K562 (cell line): ENCODE measurements at regions not wholly inside any gene's neighbourhood (a gene's known extent, or its start where the extent isn't known, plus 50 kb on each side); places are given as distances from the start of the nearest gene placed in this dataset.

Experiments
- ATAC-seq: fragments of 200-7000 bp; cut with Tn5 transposase; 3 replicates; pipeline ENCODE4 v1.9.1; 2020; ENCODE audit warnings: moderate library complexity
- BruUV-seq: library from RNA; stranded (reverse); fragments of 400-500 nt; replicated peaks from 2 replicates; lab custom pipeline; 2021; lab: Mats Ljungman, UMichigan
- CTCF ChIA-PET: fragments of 300-600 bp; formaldehyde crosslinking; extraction: SDS; loops from one replicate; lab custom pipeline; 2021; ENCODE audit warnings: low intra/inter-chr PET ratio; lab: Yijun Ruan, JAX
- POLR2A ChIA-PET: fragments of 300-600, 350-650 bp; sonication (Branson Sonifier 250); formaldehyde crosslinking; extraction: SDS; loops from one replicate; lab custom pipeline; 2021; ENCODE audit warnings: antibody characterized with exemption, inconsistent platforms; lab: Yijun Ruan, JAX
- DNase-seq, 4 experiments: peaks; one replicate each; pipeline versions ENCODE4 v3.0.0 to v3.0.0-alpha.2; 2011 to 2018; ENCODE audit warnings: low spot score in 3 of 4, mixed read lengths in 3 of 4; ENCODE audit errors: extremely low read depth in 1 of 4
- FAIRE-seq: peaks from 2 replicates; lab custom pipeline; 2011; peaks lifted over from hg19 to GRCh38; lab: Jason Lieb, UNC
- H2AFZ ChIP-seq: 2 replicates; pipeline ENCODE4 v1.6.0; 2011; ENCODE audit warnings: low read depth, low read length, control low read depth, inconsistent platforms
- H3K27ac ChIP-seq: fragments of 200-600 bp; 3 replicates; pipeline ENCODE4 v1.8.0; 2011; ENCODE audit warnings: low read depth, mild to moderate bottlenecking, control low read depth, inconsistent platforms, low read length, moderate library complexity, mixed read lengths; ENCODE audit errors: extremely low read depth
- H3K27me3 ChIP-seq, 2 experiments: fragments of 300-600 bp in 1 of 2; 2 replicates in 1 of 2; 3 replicates in 1 of 2; pipeline versions ENCODE4 v1.6.0 to v1.8.0; 2011; ENCODE audit warnings: inconsistent platforms in 2 of 2, low read length in 2 of 2, mild to moderate bottlenecking in 1 of 2, mixed read lengths in 1 of 2, moderate library complexity in 1 of 2; ENCODE audit not compliant: control insufficient read depth in 2 of 2, insufficient read depth in 2 of 2
- H3K36me3 ChIP-seq: fragments of 300-600 bp; 3 replicates; pipeline ENCODE4 v1.8.0; 2011; ENCODE audit warnings: mild to moderate bottlenecking, low read length, inconsistent platforms; ENCODE audit not compliant: control insufficient read depth, insufficient read depth
- H3K4me1 ChIP-seq, 2 experiments: fragments of 200-600 bp in 1 of 2; replicated peaks in 1 of 2; 2 replicates in 1 of 2; 3 replicates in 1 of 2; pipeline versions ENCODE4 v1.5.1 to v1.8.0; 2011; ENCODE audit warnings: inconsistent platforms in 2 of 2, low read length in 2 of 2, mild to moderate bottlenecking in 1 of 2, mixed read lengths in 1 of 2, moderate library complexity in 1 of 2; ENCODE audit not compliant: control insufficient read depth in 2 of 2, insufficient read depth in 2 of 2
- H3K4me2 ChIP-seq: 2 replicates; pipeline ENCODE4 v1.6.1; 2011; ENCODE audit warnings: low read length, control low read depth, inconsistent platforms, mixed read lengths; ENCODE audit not compliant: insufficient read depth
- H3K4me3 ChIP-seq: fragments of 200-600 bp; sonication (generic), shearing (Covaris generic); 2 replicates; pipeline ENCODE4 v1.5.1; 2016; ENCODE audit warnings: control low read depth, inconsistent platforms
- H3K79me2 ChIP-seq: fragments of 200-600 bp; 3 replicates; pipeline ENCODE4 v1.8.0; 2011; ENCODE audit warnings: low read length, inconsistent platforms; ENCODE audit not compliant: control insufficient read depth, insufficient read depth
- H3K9ac ChIP-seq, 2 experiments: 2 replicates each; pipeline versions ENCODE4 v1.6.0 to v1.6.1; 2011; ENCODE audit warnings: low read depth in 2 of 2, low read length in 2 of 2, control low read depth in 1 of 2, inconsistent platforms in 1 of 2, mild to moderate bottlenecking in 1 of 2, mixed read lengths in 1 of 2; ENCODE audit not compliant: insufficient read depth in 1 of 2
- H3K9me1 ChIP-seq: one replicate; pipeline ENCODE4 v1.6.0; 2011; ENCODE audit warnings: inconsistent platforms, mild to moderate bottlenecking, low read length, moderate library complexity; ENCODE audit not compliant: control insufficient read depth, insufficient read depth
- H3K9me3 ChIP-seq: replicated peaks from 2 replicates; pipeline ENCODE4 v1.5.1; 2011; ENCODE audit warnings: low read depth, low read length, inconsistent platforms; ENCODE audit not compliant: control insufficient read depth, insufficient read depth
- H4K20me1 ChIP-seq: replicated peaks from 2 replicates; pipeline ENCODE4 v1.6.1; 2011; ENCODE audit warnings: low read length, inconsistent platforms, mixed read lengths; ENCODE audit not compliant: control insufficient read depth, insufficient read depth
- ASH1L ChIP-seq: fragments of 450-650 bp; IDR thresholded peaks from 2 replicates; pipeline ENCODE4 v1.6.1; 2018; ENCODE audit warnings: borderline replicate concordance, mild to moderate bottlenecking, low read depth; ENCODE audit not compliant: partially characterized antibody
- EP400 ChIP-seq: fragments of 450-650 bp; IDR thresholded peaks from 2 replicates; pipeline ENCODE4 v1.6.1; 2017; ENCODE audit warnings: antibody characterized with exemption, mild to moderate bottlenecking, moderate library complexity
- JUN ChIP-seq, 2 experiments: sonication (generic) in 1 of 2; formaldehyde crosslinking in 1 of 2; IDR thresholded peaks; 2 replicates each; pipeline versions ENCODE4 v1.6.1 to v1.8.0; 2012 to 2022; ENCODE audit warnings: borderline replicate concordance in 2 of 2, mild to moderate bottlenecking in 2 of 2, improper control_type of control experiment in 1 of 2, low read depth in 1 of 2, low read length in 1 of 2, missing genetic modification reagents in 1 of 2
- POLR2H ChIP-seq: IDR thresholded peaks from 2 replicates; pipeline ENCODE4 v1.6.1; 2016; ENCODE audit warnings: missing genetic modification characterization, low read depth, mild to moderate bottlenecking, control low read depth, missing compliant biosample characterization, moderate library complexity
- YY1 ChIP-seq, 3 experiments: IDR thresholded peaks; 2 replicates each; pipeline ENCODE4 v1.6.1; 2011; ENCODE audit warnings: low read length in 2 of 3, mild to moderate bottlenecking in 2 of 3, moderate library complexity in 2 of 3, borderline replicate concordance in 1 of 3, control low read depth in 1 of 3, low read depth in 1 of 3; ENCODE audit not compliant: insufficient read depth in 3 of 3, insufficient replicate concordance in 2 of 3, control insufficient read depth in 1 of 3, insufficient read length in 1 of 3; ENCODE audit errors: extremely low read depth in 1 of 3
- ZKSCAN8 ChIP-seq: fragments of 200-800 bp; sonication (Bioruptor generic); IDR thresholded peaks from 2 replicates; pipeline ENCODE4 v1.6.1; 2016; ENCODE audit warnings: missing genetic modification characterization, missing compliant biosample characterization
- ZNF217 ChIP-seq: sonication (generic); formaldehyde crosslinking; IDR thresholded peaks from 2 replicates; pipeline ENCODE4 v1.8.0; 2022; ENCODE audit warnings: mild to moderate bottlenecking, missing genetic modification reagents
- ZNF408 ChIP-seq: fragments of 250-450 bp; sonication (Bioruptor Pico); IDR thresholded peaks from 2 replicates; pipeline ENCODE4 v1.4.0; 2020; ENCODE audit warnings: low read depth, mild to moderate bottlenecking, moderate library complexity
- ZNF589 ChIP-seq: fragments of 200-800 bp; sonication (Bioruptor generic); IDR thresholded peaks from 2 replicates; pipeline ENCODE4 v1.6.1; 2016; ENCODE audit warnings: low read depth, missing genetic modification characterization, missing compliant biosample characterization
- WGBS: fragments of 100-300 bp; shearing (Covaris generic); methylation state at CpG from one replicate; pipeline ENCODE4 v1.1.6; 2016; ENCODE audit warnings: low coverage, mixed read lengths; ENCODE audit not compliant: insufficient coverage; ENCODE audit errors: missing lambda C conversion rate; 5-methylcytosine and 5-hydroxymethylcytosine counted together
- in situ Hi-C: fragments of 300-500 bp; cut with MboI; formaldehyde crosslinking; loops from 4 replicates; pipeline ENCODE4 v1.15.0; 2018; ENCODE audit warnings: inconsistent platforms, mixed read lengths
- intact Hi-C: fragments of 100-400 bp; cut with micrococcal nuclease; formaldehyde crosslinking; loops from 2 replicates; pipeline ENCODE4 v1.14.2; 2022
- TF ChIP-seq, protein P1 (sequence below), 2 experiments: IDR thresholded peaks; 2 replicates each; pipeline ENCODE4 v1.6.1; 2011; ENCODE audit warnings: borderline replicate concordance in 1 of 2, control low read depth in 1 of 2, low read depth in 1 of 2, low read length in 1 of 2, mild to moderate bottlenecking in 1 of 2, mixed read lengths in 1 of 2, moderate library complexity in 1 of 2; ENCODE audit not compliant: insufficient read depth in 1 of 2, insufficient read length in 1 of 2, poor library complexity in 1 of 2, severe bottlenecking in 1 of 2; ENCODE audit errors: extremely low read depth in 1 of 2
- TF ChIP-seq, protein P2 (sequence below): fragments of 450-650 bp; conservative IDR thresholded peaks from 2 replicates; pipeline ENCODE4 v1.6.1; 2016; ENCODE audit warnings: missing genetic modification characterization, low read depth, mild to moderate bottlenecking, missing compliant biosample characterization, moderate library complexity

DNA sequence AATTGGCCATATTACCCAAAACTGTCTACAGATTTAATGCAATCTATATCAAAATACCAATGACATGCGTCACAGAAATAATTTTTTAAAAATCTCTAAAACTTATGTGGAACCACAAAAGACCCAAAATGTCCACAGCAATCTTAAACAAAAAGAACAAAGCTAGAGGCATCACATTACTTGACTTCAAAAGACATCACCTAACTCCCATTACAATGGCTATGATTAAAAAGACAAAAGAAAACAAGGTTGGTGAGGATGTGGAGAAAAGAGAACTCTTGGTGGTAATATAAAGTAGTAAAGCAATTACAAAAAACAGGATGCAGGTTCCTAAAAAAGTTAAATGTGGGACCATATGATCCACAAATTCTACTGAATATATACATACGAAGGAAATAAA, 187.6 kb upstream of the CNTN6 start:
- BruUV-seq, result no TSS peak

DNA sequence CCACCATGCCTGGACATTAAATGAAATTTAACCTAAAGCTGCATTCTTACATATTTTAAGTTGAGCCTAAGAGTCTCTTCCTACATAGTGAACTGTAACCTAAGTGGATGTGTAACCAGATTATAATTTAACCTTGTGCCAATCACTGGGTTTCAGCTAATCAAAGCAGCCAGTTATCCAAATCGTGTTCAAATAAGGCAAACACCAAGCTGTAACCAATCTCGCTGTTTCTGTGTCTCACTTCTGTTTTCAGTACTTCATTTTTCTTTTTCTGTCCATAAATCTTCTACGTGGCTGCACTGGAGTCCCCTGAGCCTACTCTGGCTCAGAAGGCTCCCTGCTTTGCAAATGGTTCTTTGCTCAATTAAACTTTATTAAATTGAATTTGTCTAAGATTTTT, 186.1 kb upstream of the CNTN6 start:
- no peaks in the 10 kb centered on the region for H3K79me2 ChIP-seq
- CTCF ChIA-PET, result no interaction called here
- TF ChIP-seq, protein P1, sequence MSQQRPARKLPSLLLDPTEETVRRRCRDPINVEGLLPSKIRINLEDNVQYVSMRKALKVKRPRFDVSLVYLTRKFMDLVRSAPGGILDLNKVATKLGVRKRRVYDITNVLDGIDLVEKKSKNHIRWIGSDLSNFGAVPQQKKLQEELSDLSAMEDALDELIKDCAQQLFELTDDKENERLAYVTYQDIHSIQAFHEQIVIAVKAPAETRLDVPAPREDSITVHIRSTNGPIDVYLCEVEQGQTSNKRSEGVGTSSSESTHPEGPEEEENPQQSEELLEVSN (IDR thresholded peaks at IDR 0.05; ENCODE audit: borderline replicate concordance in 1 of 2, extremely low read depth in 1 of 2, insufficient read depth in 1 of 2, insufficient read length in 1 of 2, low read depth in 1 of 2, low read length in 1 of 2, poor library complexity in 1 of 2, severe bottlenecking in 1 of 2), result no peak
- no peak for TF ChIP-seq ZKSCAN8 (CRISPR knock-in tag)
- TF ChIP-seq ASH1L, result no peak
- TF ChIP-seq ZNF589, result no peak
- no peak for TF ChIP-seq ZNF217 (CRISPR knock-in tag)
- TF ChIP-seq JUN (IDR thresholded peaks at IDR 0.05; ENCODE audit: borderline replicate concordance, low read depth, low read length), result no peak
- TF ChIP-seq JUN (CRISPR knock-in tag; IDR thresholded peaks at IDR 0.05; ENCODE audit: borderline replicate concordance), result no peak
- TF ChIP-seq ZNF408 (CRISPR knock-in tag), result no peak
- TF ChIP-seq, protein P2, sequence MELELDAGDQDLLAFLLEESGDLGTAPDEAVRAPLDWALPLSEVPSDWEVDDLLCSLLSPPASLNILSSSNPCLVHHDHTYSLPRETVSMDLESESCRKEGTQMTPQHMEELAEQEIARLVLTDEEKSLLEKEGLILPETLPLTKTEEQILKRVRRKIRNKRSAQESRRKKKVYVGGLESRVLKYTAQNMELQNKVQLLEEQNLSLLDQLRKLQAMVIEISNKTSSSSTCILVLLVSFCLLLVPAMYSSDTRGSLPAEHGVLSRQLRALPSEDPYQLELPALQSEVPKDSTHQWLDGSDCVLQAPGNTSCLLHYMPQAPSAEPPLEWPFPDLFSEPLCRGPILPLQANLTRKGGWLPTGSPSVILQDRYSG (tag), result no peak
- no peak for TF ChIP-seq YY1 (IDR thresholded peaks at IDR 0.05; ENCODE audit: borderline replicate concordance in 1 of 3, control insufficient read depth in 1 of 3, extremely low read depth in 1 of 3, insufficient read depth in 3 of 3, insufficient read length in 1 of 3, insufficient replicate concordance in 2 of 3, low read depth in 1 of 3, low read length in 2 of 3)

More for the DNA sequence above, 187.6 kb upstream of the CNTN6 start:
- in situ Hi-C loops (no loop called here), intact Hi-C loops (loop anchor here (10.0 kb wide), 1 partner anchor 1250 kb away; no protein-coding TSS in a partner anchor)
- no peaks in the 10 kb centered on the region for H4K20me1 ChIP-seq
- no peaks in the 10 kb centered on the region for H3K4me1 ChIP-seq
- CTCF ChIA-PET, result no interaction called here
- no peak overlapping the region for H3K27ac ChIP-seq
- H3K27me3 ChIP-seq, result no peaks in the 10 kb centered on the region
- peak; percentile 6 for FAIRE-seq
- POLR2A ChIA-PET, result no interaction called here
- TF ChIP-seq POLR2H, result no peak
- no peak for TF ChIP-seq EP400
- H3K79me2 ChIP-seq, result no peaks in the 10 kb centered on the region
- no peak for DNase-seq
- no peak overlapping the region for H3K9ac ChIP-seq
- H3K36me3 ChIP-seq, result no peaks in the 10 kb centered on the region
- no peaks in the 10 kb centered on the region for H3K9me3 ChIP-seq
- H3K4me3 ChIP-seq, result no peak overlapping the region
- H2AFZ ChIP-seq, result no peak overlapping the region
- ATAC-seq, result no peak
- no peaks in the 10 kb centered on the region for H3K9me1 ChIP-seq
- H3K4me2 ChIP-seq, result no peak overlapping the region
- WGBS, result 0% methylated on average over 2 of the region's 2 CpGs

More for the DNA sequence above, 186.1 kb upstream of the CNTN6 start:
- FAIRE-seq, result no peak
- Histone ChIP-seq H3K36me3 (no peaks in the 10 kb centered on the region), H3K4me3 (no peak overlapping the region), H4K20me1 (no peaks in the 10 kb centered on the region), H3K27me3 (no peaks in the 10 kb centered on the region), H3K9ac (no peak overlapping the region), H3K4me1 (no peaks in the 10 kb centered on the region), H3K9me1 (no peaks in the 10 kb centered on the region), H3K27ac (no peak overlapping the region), H2AFZ (no peak overlapping the region), H3K4me2 (no peak overlapping the region), H3K9me3 (no peaks in the 10 kb centered on the region)
- no peak for ATAC-seq
- 0% methylated on average over 3 of the region's 3 CpGs for WGBS
- POLR2A ChIA-PET, result no interaction called here
- DNase-seq, result no peak
- in situ Hi-C loops (no loop called here), intact Hi-C loops (loop anchor here (10.0 kb wide), 1 partner anchor 1248 kb away; no protein-coding TSS in a partner anchor)
- BruUV-seq, result no TSS peak
